HG03025 (cell line): ENCODE measurements at regions not wholly inside any gene's neighbourhood (a gene's known extent, or its start where the extent isn't known, plus 50 kb on each side); places are given as distances from the start of the nearest gene placed in this dataset.
A peak's percentile ranks its signal among the peaks of the same experiment; 100 is the strongest.

ENCODE experiments used
- ATAC-seq: cut with Tn5 transposase; IDR thresholded peaks from one replicate; pipeline ENCODE4 v1.9.1; 2021; ENCODE audit warnings: mild to moderate bottlenecking, moderate library complexity; ENCODE audit not compliant: unreplicated experiment, low FRiP score

GRCh38 chr3:158961471-158961870, 159.6 kb downstream of the MFSD1 start:
- no peak for ATAC-seq

- ATAC-seq, result no peak
Observed at GRCh38 chr3:158961911-158962310, 160.1 kb downstream of the MFSD1 start.

- ATAC-seq, result no peak
Observed at GRCh38 chr3:158970006-158970405, 168.2 kb downstream of the MFSD1 start.

- no peak for ATAC-seq
Observed at GRCh38 chr3:158974904-158975303, 173.1 kb downstream of the MFSD1 start.

- ATAC-seq, result no peak
Observed at GRCh38 chr3:158976966-158977365, 175.1 kb downstream of the MFSD1 start.

- no peak for ATAC-seq
Observed at GRCh38 chr3:158977497-158977896, 175.6 kb downstream of the MFSD1 start.

- no peak for ATAC-seq
Observed at GRCh38 chr3:158983216-158984099, 181.6 kb downstream of the MFSD1 start.

- no peak for ATAC-seq
Observed at GRCh38 chr3:158991146-158991705, 189.4 kb downstream of the MFSD1 start.

- no peak for ATAC-seq
Observed at GRCh38 chr3:158992463-158992862, 190.6 kb downstream of the MFSD1 start.

- no peak for ATAC-seq
Observed at GRCh38 chr3:158994386-158994785, 192.5 kb downstream of the MFSD1 start.

GRCh38 chr3:159001711-159002110, 199.9 kb downstream of the MFSD1 start:
- ATAC-seq, result no peak

- no peak for ATAC-seq
Observed at GRCh38 chr3:159005137-159005536, 203.3 kb downstream of the MFSD1 start.

- ATAC-seq, result no peak
Observed at GRCh38 chr3:159007331-159007730, 205.5 kb downstream of the MFSD1 start.

- no peak for ATAC-seq
Observed at GRCh38 chr3:159008401-159008800, 206.5 kb downstream of the MFSD1 start.

GRCh38 chr3:159018341-159018740, 216.5 kb downstream of the MFSD1 start:
- ATAC-seq, result no peak

- ATAC-seq, result no peak
Observed at GRCh38 chr3:159025733-159026132, 223.9 kb downstream of the MFSD1 start.

- ATAC-seq, result no peak
Observed at GRCh38 chr3:159026510-159026909, 224.7 kb downstream of the MFSD1 start.

GRCh38 chr3:159028706-159029105, 226.9 kb downstream of the MFSD1 start:
- no peak for ATAC-seq

GRCh38 chr3:159029306-159030026, 227.6 kb downstream of the MFSD1 start:
- peak; percentile 75 for ATAC-seq

- ATAC-seq, result no peak
Observed at GRCh38 chr3:159030138-159030670, 228.3 kb downstream of the MFSD1 start.
